Activated T-helper 9 cell treated with anti-CD3 and anti-CD28 coated beads, Interleukin-2, amount 50 U/mL, for 16 hours (primary cell): ENCODE measurements at regions not wholly inside any gene's neighbourhood (a gene's known extent, or its start where the extent isn't known, plus 50 kb on each side); places are given as distances from the start of the nearest gene placed in this dataset.
"Not testable (repeated sequence)": the region's sequence is repeated elsewhere in the genome, so short reads cannot be mapped to it uniquely, and the experiment has no call there.

Experiments used
- DNase-seq: peaks from one replicate; pipeline ENCODE4 v3.0.0-alpha.2; 2020; ENCODE audit warnings: low read depth

DNA sequence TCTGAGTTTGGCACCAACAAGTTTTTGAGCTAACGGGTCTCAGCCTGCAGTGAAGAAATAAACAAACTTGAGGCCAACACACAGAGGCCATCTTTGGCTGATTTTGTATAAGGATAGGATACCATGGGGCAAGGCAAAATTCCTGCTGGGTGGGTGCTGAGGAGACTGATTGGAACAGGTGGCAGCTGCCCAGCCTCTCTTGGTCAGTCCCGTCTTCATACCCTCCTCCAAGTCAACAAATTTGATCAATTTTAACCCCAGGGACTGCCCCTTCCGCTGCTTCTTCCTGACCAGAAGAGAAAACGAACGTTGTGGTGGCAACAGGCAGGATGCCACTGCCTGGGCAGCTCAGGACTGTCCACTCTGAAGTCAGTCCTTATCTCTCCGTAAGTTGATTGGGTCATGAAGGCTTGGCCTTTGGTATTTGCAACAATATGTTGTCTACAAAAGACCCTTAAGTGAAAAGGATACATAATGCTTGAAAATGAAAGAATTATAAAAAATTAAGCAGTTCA is 139.3 kb downstream of the SPP2 start:
- no peak for DNase-seq

DNA sequence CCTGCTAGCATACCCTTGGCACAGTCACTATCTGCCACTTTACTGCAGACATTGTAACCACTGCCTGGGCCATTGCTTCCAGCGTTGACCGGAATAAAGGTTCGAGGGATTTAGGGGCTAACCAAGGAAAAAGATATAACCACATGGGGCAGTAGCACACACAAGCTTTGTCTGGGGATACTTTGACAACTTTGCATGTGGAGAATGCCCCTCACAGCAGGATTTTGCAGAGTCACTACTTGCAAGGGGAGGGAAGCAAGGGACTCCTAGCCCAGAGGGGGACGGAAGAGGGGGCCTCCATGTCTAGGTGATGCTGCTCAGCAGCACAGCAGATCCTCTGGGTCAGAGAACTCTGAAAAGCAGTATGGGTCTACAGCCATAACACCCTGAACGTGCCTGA is 138.7 kb downstream of the SPP2 start:
- no peak for DNase-seq

DNA sequence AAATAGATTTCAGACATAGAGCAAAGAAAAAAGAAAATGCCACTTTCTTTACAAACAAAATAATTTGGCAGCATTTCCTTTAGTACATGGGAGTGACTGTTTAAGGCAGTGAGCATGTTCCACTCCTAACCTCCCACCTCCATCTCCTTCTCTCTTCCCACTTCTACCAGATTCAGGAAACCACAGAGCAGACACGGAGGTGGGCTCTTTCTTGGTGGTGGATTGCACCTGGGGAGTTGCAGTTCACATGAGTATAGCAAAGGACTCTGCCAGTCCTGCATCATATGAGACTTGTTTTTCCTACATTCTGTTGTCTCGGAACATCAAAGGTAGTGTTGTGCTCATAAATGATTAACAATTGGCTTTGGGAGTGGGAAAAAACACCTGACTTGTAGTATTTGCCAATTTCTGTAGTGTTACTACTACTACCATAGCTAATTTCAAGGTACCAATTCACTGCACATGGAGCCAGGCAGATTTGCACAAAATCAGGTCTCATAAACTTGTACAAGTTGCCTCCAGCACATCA is 137.2 kb downstream of the SPP2 start:
- DNase-seq = no peak

GRCh38 chr2:234181121-234181520 is 130.6 kb downstream of the SPP2 start:
- no peak for DNase-seq

DNA sequence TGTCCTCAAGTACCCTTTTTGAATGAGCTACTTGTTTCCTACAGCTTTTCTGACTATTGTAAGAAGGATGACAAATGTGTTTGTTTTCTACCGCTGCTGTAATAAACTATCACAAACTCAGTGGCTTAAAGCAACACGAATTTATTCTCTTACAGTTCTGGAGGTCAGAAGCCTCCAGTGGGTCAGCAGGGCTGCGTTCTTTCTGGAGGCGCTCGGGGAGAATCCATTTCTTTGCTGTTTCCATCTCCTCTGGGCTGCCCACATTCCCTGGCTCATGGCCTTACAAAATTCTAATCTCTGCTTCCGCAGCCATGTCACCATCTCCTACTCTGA is 128.5 kb downstream of the SPP2 start:
- no peak for DNase-seq

- no peak for DNase-seq
These were observed 128.0 kb downstream of the SPP2 start for GRCh38 chr2:234178330-234179030.

GRCh38 chr2:234175649-234176048 is 125.1 kb downstream of the SPP2 start:
- no peak for DNase-seq

DNA sequence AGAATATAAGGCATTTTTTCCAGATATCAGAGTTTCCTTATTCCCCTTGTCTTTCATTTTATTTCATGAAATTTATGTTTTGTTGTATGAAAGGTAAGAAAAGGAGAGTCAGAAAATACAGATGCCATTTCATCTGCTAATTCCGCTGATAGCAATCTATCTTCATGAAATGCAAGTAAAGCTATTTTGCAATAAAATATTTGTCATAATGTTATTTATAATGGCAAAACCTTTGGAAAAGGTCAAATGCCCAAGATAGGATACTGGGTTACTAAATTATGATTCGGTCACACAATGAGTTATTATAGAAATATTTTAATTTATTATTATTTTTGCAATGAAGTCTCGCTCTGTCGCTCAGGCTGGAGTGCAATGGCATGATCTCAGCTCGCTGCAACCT is 124.2 kb downstream of the SPP2 start:
- no peak for DNase-seq

GRCh38 chr2:234172532-234172931 is 122.0 kb downstream of the SPP2 start:
- DNase-seq = no peak

- no peak for DNase-seq
These were observed 121.6 kb downstream of the SPP2 start for GRCh38 chr2:234172066-234172465.

GRCh38 chr2:234171666-234172065 is 121.2 kb downstream of the SPP2 start:
- no peak for DNase-seq

GRCh38 chr2:234169674-234170073 is 119.2 kb downstream of the SPP2 start:
- no peak for DNase-seq

GRCh38 chr2:234168605-234169570 is 118.4 kb downstream of the SPP2 start:
- not testable (repeated sequence) for DNase-seq

DNA sequence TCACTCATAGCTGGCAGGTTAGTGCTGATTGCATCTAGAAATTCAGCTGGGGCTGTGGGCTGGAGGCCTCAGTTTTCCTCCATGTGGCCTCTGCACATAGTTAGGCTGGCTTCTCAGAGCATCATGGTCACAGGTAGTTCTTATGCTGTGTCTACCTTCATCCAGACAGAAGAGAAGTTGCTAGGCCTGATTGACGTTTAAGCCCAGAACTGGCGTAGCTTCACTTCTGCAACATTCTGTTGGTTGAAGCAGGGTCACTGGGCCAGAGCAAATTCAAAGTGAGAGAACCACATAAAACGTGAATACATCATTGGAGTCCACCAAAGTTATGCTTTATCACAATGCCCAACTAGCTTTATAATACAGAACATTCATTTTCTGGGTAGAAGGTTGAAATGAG is 116.0 kb downstream of the SPP2 start:
- DNase-seq = no peak

GRCh38 chr2:234165421-234165820 is 114.9 kb downstream of the SPP2 start:
- DNase-seq = no peak

DNA sequence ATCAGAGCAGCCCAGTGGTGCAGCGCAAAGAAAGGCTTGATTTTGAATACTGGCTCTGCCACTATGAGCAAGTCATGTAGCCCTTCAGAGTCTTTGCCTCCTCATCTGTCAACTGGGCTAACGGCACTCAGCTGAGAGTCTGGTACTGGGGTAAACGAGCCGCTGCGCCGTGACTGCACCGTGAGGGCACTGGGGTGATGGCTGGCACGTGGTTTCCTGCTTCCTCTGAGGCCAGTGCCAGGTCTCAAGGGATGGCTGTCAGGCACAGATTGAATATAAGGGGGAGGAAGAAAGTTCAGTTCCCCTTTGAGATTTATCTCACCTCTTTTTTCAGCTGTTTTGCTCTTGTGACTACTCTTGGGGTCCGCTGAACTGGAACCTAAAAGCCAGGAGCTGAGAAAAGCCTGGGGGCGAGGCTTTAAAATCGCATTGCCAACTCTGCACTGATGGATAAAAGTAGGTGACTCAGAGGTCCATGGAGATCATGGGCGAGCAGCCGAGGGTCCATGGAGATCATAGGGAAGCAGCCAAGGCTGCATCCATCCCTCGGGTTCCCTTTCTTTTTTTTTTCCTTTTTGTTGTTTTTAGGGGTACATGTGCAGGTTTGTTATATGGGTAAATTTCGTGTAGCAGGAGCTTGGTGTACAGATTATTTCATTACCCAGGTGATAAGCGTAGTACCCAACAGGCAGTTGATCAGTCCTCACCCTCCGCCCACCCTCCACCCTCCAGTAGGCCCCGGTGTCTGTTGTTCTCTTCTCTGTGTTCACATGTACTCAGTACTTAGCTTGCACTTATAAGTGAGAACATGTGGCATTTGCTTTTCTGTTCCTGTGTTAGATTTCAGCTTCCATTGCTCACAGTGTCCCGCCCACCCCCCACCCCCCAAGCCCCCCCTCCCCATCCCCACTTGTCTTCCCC is 114.3 kb downstream of the SPP2 start:
- DNase-seq = no peak

DNA sequence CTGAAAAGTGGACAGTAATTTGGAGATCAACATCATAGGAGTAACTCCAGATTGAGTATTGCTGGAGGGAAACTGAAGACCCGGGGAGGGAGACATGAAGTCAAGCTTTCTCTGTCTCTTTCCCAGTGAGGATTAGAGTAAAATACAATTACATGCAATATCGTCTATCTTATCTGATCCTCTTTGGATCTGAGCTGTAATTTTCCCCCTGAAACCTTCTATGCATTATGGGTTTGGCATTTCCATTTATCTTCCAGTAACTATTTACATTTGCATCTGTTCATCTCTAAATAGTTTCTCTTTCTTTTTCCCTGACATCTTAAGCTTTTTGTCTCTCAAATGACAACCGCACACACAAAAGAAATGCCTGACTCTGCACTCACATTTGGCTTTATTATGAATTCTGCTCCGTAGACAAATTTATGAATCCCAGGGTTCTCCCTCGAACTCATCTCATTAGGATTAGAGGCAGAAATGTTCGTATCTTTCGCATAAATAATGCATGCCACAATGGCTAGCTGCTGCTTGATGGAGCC is 113.1 kb downstream of the SPP2 start:
- DNase-seq = no peak

DNA sequence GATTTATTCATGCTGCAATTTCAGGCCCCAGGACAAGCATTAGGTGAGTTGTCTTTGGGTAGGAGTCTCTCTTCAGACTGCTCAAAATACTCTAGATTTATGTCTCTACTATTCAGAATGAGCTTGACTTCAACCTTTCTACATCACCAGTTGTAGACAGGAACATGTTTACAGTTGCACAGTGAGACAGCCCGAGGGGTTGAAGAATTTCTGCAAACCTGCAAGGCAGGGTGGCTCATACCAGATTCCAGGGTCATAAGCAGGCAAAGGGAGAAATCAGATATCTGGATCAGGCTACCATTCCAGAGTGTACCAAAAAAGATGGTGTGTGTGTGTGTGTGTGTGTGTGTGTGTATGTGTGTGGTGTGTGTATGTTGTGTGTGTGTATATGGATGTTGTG is 112.4 kb downstream of the SPP2 start:
- DNase-seq = no peak

GRCh38 chr2:234161932-234162331 is 111.4 kb downstream of the SPP2 start:
- no peak for DNase-seq

- DNase-seq = no peak
These were observed 108.3 kb downstream of the SPP2 start for GRCh38 chr2:234158812-234159211.

DNA sequence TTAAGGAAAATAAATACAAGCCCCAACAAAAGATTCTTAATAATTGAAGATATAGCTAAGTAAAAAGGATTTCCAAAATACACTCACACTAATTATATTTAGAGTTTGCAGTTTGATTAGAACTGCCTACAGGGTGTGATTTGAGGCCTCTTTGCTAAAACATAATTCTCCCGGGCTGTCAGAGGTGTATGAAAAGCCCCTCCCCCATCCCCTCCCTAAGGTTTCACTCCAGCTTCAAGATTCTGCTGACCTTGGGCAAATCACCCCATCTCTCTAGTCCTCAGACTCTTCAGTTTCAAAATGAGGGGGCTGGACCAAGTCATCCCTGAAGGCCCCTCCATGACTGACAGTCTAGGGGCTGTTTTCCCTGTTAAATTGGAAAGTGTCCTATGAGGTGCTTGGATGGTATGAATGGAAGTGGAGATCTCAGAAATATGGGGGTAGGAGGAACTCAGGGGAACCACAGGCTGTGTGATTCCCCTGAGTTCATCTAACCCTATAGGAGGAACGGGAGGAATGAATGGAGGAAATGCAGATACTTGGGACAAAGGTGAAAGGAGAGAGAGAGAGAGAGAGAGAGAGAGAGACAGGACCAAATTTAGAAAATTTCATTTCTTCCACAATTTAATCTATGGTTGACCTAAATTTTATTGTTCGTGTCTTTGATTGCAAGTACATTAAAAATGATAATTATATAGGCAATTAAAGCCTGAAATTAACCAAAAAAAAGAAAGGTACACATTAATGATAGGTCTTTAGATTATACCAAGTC is 107.5 kb downstream of the SPP2 start:
- no peak for DNase-seq
